A549 (cell line): ENCODE measurements at regions not wholly inside any gene's neighbourhood (a gene's known extent, or its start where the extent isn't known, plus 50 kb on each side); places are given as distances from the start of the nearest gene placed in this dataset.

ENCODE experiments used
- ATAC-seq, 2 experiments: fragments of 200-7000 bp in 1 of 2; fragments of >200 bp in 1 of 2; cut with Nextera tagmentation in 1 of 2; cut with Tn5 transposase in 1 of 2; 3 replicates each; pipeline versions ENCODE4 v1.8.0 to v1.9.1; 2018 to 2020; ENCODE audit warnings: mild to moderate bottlenecking in 1 of 2, moderate library complexity in 1 of 2
- CTCF ChIA-PET: fragments of 300-600 bp; sonication (Branson Sonifier 250); formaldehyde crosslinking; extraction: SDS; loops from one replicate; lab custom pipeline; 2021; ENCODE audit warnings: antibody characterized with exemption, inconsistent platforms; lab: Yijun Ruan, JAX
- POLR2A ChIA-PET: fragments of 350-600 bp; formaldehyde crosslinking; extraction: SDS; loops from one replicate; lab custom pipeline; 2021; ENCODE audit warnings: antibody characterized with exemption, inconsistent platforms; lab: Yijun Ruan, JAX
- DNase-seq, 2 experiments: peaks; one replicate each; pipeline versions ENCODE4 v3.0.0 to v3.0.0-alpha.2; 2011 to 2016; ENCODE audit warnings: low read depth in 1 of 2, low spot score in 1 of 2
- FAIRE-seq: peaks from 2 replicates; lab custom pipeline; 2011; peaks lifted over from hg19 to GRCh38; lab: Jason Lieb, UNC
- H3K27ac ChIP-seq, 2 experiments: fragments of >200 bp; sonication (Bioruptor Twin); formaldehyde crosslinking; 3 replicates each; pipeline ENCODE4 v1.5.1; 2016 to 2017
- H3K4me1 ChIP-seq: fragments of >200 bp; sonication (Bioruptor Twin); formaldehyde crosslinking; 3 replicates; pipeline ENCODE4 v1.6.1; 2016
- H3K4me2 ChIP-seq: fragments of >200 bp; sonication (Bioruptor Twin); formaldehyde crosslinking; 3 replicates; pipeline ENCODE4 v1.6.1; 2016
- H3K4me3 ChIP-seq: fragments of >200 bp; sonication (Bioruptor Twin); formaldehyde crosslinking; 3 replicates; pipeline ENCODE4 v1.5.1; 2016
- H3K9me3 ChIP-seq: fragments of >200 bp; sonication (Bioruptor Twin); formaldehyde crosslinking; 3 replicates; pipeline ENCODE4 v1.6.1; 2016
- ATOH8 ChIP-seq: fragments of 250-450 bp; sonication (Bioruptor Pico); IDR thresholded peaks from 2 replicates; pipeline ENCODE4 v1.5.0; 2020; ENCODE audit warnings: low read depth, mild to moderate bottlenecking, moderate library complexity
- BCL3 ChIP-seq: fragments of >200 bp; sonication (Bioruptor Twin); formaldehyde crosslinking; IDR thresholded peaks from 3 replicates; pipeline ENCODE4 v1.6.1; 2016
- BHLHE40 ChIP-seq: IDR thresholded peaks from 2 replicates; pipeline ENCODE4 v1.6.1; 2012; ENCODE audit warnings: low read depth, low read length, inconsistent platforms
- EHMT2 ChIP-seq: fragments of 200-600 bp; sonication (generic); IDR thresholded peaks from 2 replicates; pipeline ENCODE4 v1.6.1; 2016; ENCODE audit warnings: antibody characterized with exemption, low read depth, mild to moderate bottlenecking, moderate library complexity
- ELK1 ChIP-seq: fragments of 150-350 bp; IDR thresholded peaks from 2 replicates; pipeline ENCODE4 v1.6.1; 2014; ENCODE audit warnings: low read depth, mild to moderate bottlenecking, low read length
- ESRRA ChIP-seq: fragments of 150-350 bp; IDR thresholded peaks from 2 replicates; pipeline ENCODE4 v1.6.1; 2014; ENCODE audit warnings: mild to moderate bottlenecking, low read length, borderline replicate concordance
- FOSL2 ChIP-seq, 2 experiments: fragments of 450-650 bp in 1 of 2; fragments of >200 bp in 1 of 2; sonication (Bioruptor Twin) in 1 of 2; formaldehyde crosslinking; IDR thresholded peaks; 2 replicates each; pipeline versions ENCODE4 v1.5.0 to v1.6.1; 2016 to 2020; ENCODE audit warnings: mild to moderate bottlenecking in 1 of 2, moderate library complexity in 1 of 2
- FOXS1 ChIP-seq: fragments of 250-450 bp; sonication (Bioruptor Pico); IDR thresholded peaks from 2 replicates; pipeline ENCODE4 v1.5.0; 2020; ENCODE audit warnings: mild to moderate bottlenecking, moderate library complexity
- GATA3 ChIP-seq: IDR thresholded peaks from 2 replicates; pipeline ENCODE4 v1.6.1; 2012; ENCODE audit warnings: borderline replicate concordance
- HDAC2 ChIP-seq: fragments of 200-600 bp; sonication (generic); IDR thresholded peaks from 2 replicates; pipeline ENCODE4 v1.6.1; 2016
- HEYL ChIP-seq: fragments of 250-450 bp; sonication (Bioruptor Pico); IDR thresholded peaks from 2 replicates; pipeline ENCODE4 v1.8.0; 2021; ENCODE audit warnings: mild to moderate bottlenecking, moderate library complexity
- HOXA7 ChIP-seq: fragments of 250-450 bp; sonication (Bioruptor Pico); IDR thresholded peaks from 2 replicates; pipeline ENCODE4 v1.5.0; 2020; ENCODE audit warnings: mild to moderate bottlenecking, moderate library complexity
- JUN ChIP-seq, 2 experiments: fragments of >200 bp; sonication (Bioruptor Twin); formaldehyde crosslinking; IDR thresholded peaks; 2 replicates in 1 of 2; 3 replicates in 1 of 2; pipeline ENCODE4 v1.6.1; 2016 to 2017
- JUNB ChIP-seq: fragments of >200 bp; sonication (Bioruptor Twin); formaldehyde crosslinking; IDR thresholded peaks from 2 replicates; pipeline ENCODE4 v1.6.1; 2016
- KDM1A ChIP-seq: fragments of 200-600 bp; sonication (generic); IDR thresholded peaks from 2 replicates; pipeline ENCODE4 v1.6.1; 2016; ENCODE audit warnings: low read depth, mild to moderate bottlenecking
- KDM5A ChIP-seq: fragments of 200-600 bp; sonication (generic); IDR thresholded peaks from 2 replicates; pipeline ENCODE4 v1.6.1; 2016; ENCODE audit warnings: antibody characterized with exemption, mild to moderate bottlenecking
- MAFK ChIP-seq: fragments of 450-650 bp; IDR thresholded peaks from 2 replicates; pipeline ENCODE4 v1.6.1; 2014; ENCODE audit not compliant: partially characterized antibody
- MYC ChIP-seq: IDR thresholded peaks from 2 replicates; pipeline ENCODE4 v1.6.1; 2012; ENCODE audit warnings: mild to moderate bottlenecking, inconsistent platforms, low read length, improper control_type of control experiment, borderline replicate concordance
- PHF8 ChIP-seq: fragments of 200-600 bp; sonication (generic); IDR thresholded peaks from 2 replicates; pipeline ENCODE4 v1.6.1; 2016; ENCODE audit warnings: low read depth, mild to moderate bottlenecking, antibody characterized with exemption, moderate library complexity, borderline replicate concordance
- POLR2A ChIP-seq: IDR thresholded peaks from 2 replicates; pipeline ENCODE4 v1.6.1; 2012; ENCODE audit warnings: mild to moderate bottlenecking, low read length
- RARB ChIP-seq: fragments of 250-450 bp; sonication (Bioruptor Pico); IDR thresholded peaks from 2 replicates; pipeline ENCODE4 v1.8.0; 2021; ENCODE audit warnings: mild to moderate bottlenecking, moderate library complexity
- RNF2 ChIP-seq: fragments of 200-600 bp; sonication (generic); IDR thresholded peaks from 2 replicates; pipeline ENCODE4 v1.6.1; 2016; ENCODE audit warnings: low read depth, mild to moderate bottlenecking, antibody characterized with exemption, moderate library complexity, borderline replicate concordance
- SMC3 ChIP-seq: fragments of >200 bp; sonication (Bioruptor Twin); formaldehyde crosslinking; IDR thresholded peaks from 3 replicates; pipeline ENCODE4 v1.6.1; 2018; ENCODE audit warnings: inconsistent platforms
- TFCP2L1 ChIP-seq: fragments of 250-450 bp; sonication (Bioruptor Pico); IDR thresholded peaks from 2 replicates; pipeline ENCODE4 v1.5.0; 2021; ENCODE audit warnings: mild to moderate bottlenecking
- ZNF302 ChIP-seq: fragments of 250-450 bp; sonication (Bioruptor Pico); IDR thresholded peaks from 2 replicates; pipeline ENCODE4 v1.9.0; 2021; ENCODE audit warnings: inconsistent platforms, mild to moderate bottlenecking, moderate library complexity
- WGBS: methylation state at CpG from one replicate; pipeline ENCODE4 v1.1.6; 2017; ENCODE audit errors: missing lambda C conversion rate; 5-methylcytosine and 5-hydroxymethylcytosine counted together

- Histone ChIP-seq H3K9me3 (peaks cover 44% of the 10 kb centered on the region), H3K4me1 (no peaks in the 10 kb centered on the region), H3K4me2 (no peak overlapping the region), H3K27ac (no peak overlapping the region), H3K4me3 (no peak overlapping the region)
- ChIA-PET POLR2A (no interaction called here), CTCF (interaction anchor here (1.3 kb wide), 2 partner anchors 26 to 418 kb away, joined by 3 to 5 read pairs; no protein-coding TSS in a partner anchor)
- DNase-seq = no peak
- no peak for ATAC-seq
- TF ChIP-seq HEYL (no peak), KDM1A (0 out of 2 replicates have a peak, but pooled peaks have one; percentile 25)
- 8% methylated on average over 2 of the region's 2 CpGs for WGBS
- no peak for FAIRE-seq
Observed at GRCh38 chr14:101209594-101209993, 306.1 kb upstream of the RTL1 start.

- no peak for ATAC-seq
- TF ChIP-seq MYC (no peak), FOXS1 (CRISPR knock-in tag) (no peak), ZNF302 (CRISPR knock-in tag) (no peak), ESRRA (no peak)
- TF ChIP-seq, all 56 proteins: peak for 0
- H3K4me2 ChIP-seq = no peak overlapping the region
- peaks cover 11% of the 10 kb centered on the region for H3K9me3 ChIP-seq
- no peak overlapping the region for H3K4me3 ChIP-seq
- no peak overlapping the region for H3K27ac ChIP-seq
- H3K4me1 ChIP-seq = no peaks in the 10 kb centered on the region
- DNase-seq (no peak), FAIRE-seq (no peak)
- ChIA-PET POLR2A (no interaction called here), CTCF (interaction anchor here (1.1 to 1.9 kb wide), 3 partner anchors 9 to 450 kb away, joined by 3 to 4 read pairs (median 4); no protein-coding TSS in a partner anchor)
- whole genome bisulfite sequencing = 59% methylated on average over 5 of the region's 5 CpGs
Observed at GRCh38 chr14:101215266-101215665, 311.7 kb upstream of the RTL1 start.

GRCh38 chr14:101215927-101216326, 312.4 kb upstream of the RTL1 start:
- peaks cover 4% of the 10 kb centered on the region; the same call in 1 of the 3 replicates for H3K9me3 ChIP-seq
- FAIRE-seq = no peak
- no peak overlapping the region for H3K4me3 ChIP-seq
- H3K4me1 ChIP-seq = no peaks in the 10 kb centered on the region
- no peak for ATAC-seq
- DNase-seq = no peak
- POLR2A ChIA-PET = no interaction called here
- 85% methylated on average over 12 of the region's 12 CpGs for WGBS
- no peak for TF ChIP-seq SMC3
- no peak for TF ChIP-seq HEYL
- no peak for TF ChIP-seq FOXS1 (CRISPR knock-in tag)
- TF ChIP-seq MAFK = no peak
- TF ChIP-seq BCL3 = no peak
- no peak for TF ChIP-seq RARB (CRISPR knock-in tag)
- no peak for TF ChIP-seq ELK1
- TF ChIP-seq HDAC2 = no peak
- TF ChIP-seq JUN (IDR thresholded peaks at IDR 0.05) = no peak
- TF ChIP-seq, all 56 proteins: peak for 0
- no peak overlapping the region for H3K4me2 ChIP-seq
- CTCF ChIA-PET = interaction anchor here (1.1 to 1.9 kb wide), 3 partner anchors 8 to 449 kb away, joined by 3 to 4 read pairs (median 4); no protein-coding TSS in a partner anchor
- H3K27ac ChIP-seq = no peak overlapping the region

GRCh38 chr14:101216366-101217079, 313.0 kb upstream of the RTL1 start:
- H3K27ac ChIP-seq = no peak overlapping the region
- H3K4me1 ChIP-seq = no peaks in the 10 kb centered on the region
- ChIA-PET POLR2A (no interaction called here), CTCF (interaction anchor here (0.6 to 1.9 kb wide), 2 partner anchors 8 to 19 kb away, joined by 3 to 4 read pairs; no protein-coding TSS in a partner anchor)
- no peak for FAIRE-seq
- DNase-seq = no peak
- peaks cover 2% of the 10 kb centered on the region; the same call in 1 of the 3 replicates for H3K9me3 ChIP-seq
- H3K4me2 ChIP-seq = no peak overlapping the region
- no peak for ATAC-seq
- H3K4me3 ChIP-seq = no peak overlapping the region
- 73% methylated on average over 9 of the region's 9 CpGs for WGBS
- TF ChIP-seq EHMT2 = no peak
- no peak for TF ChIP-seq RNF2
- TF ChIP-seq PHF8 = no peak
- no peak for TF ChIP-seq JUNB
- no peak for TF ChIP-seq KDM5A
- TF ChIP-seq HOXA7 (CRISPR knock-in tag) = no peak
- TF ChIP-seq POLR2A = no peak
- no peak for TF ChIP-seq RARB (CRISPR knock-in tag)
- TF ChIP-seq TFCP2L1 = no peak
- no peak for TF ChIP-seq ATOH8 (CRISPR knock-in tag)
- no peak for TF ChIP-seq FOSL2 (IDR thresholded peaks at IDR 0.05)
- TF ChIP-seq FOSL2 (CRISPR knock-in tag; IDR thresholded peaks at IDR 0.05) = no peak
- no peak for TF ChIP-seq GATA3
- TF ChIP-seq BHLHE40 = no peak
- TF ChIP-seq, all 56 proteins: peak for 0
